GM18508 (cell line): ENCODE measurements at regions not wholly inside any gene's neighbourhood (a gene's known extent, or its start where the extent isn't known, plus 50 kb on each side); places are given as distances from the start of the nearest gene placed in this dataset.
A peak's percentile ranks its signal among the peaks of the same experiment; 100 is the strongest.
"Not testable (repeated sequence)": the region's sequence is repeated elsewhere in the genome, so short reads cannot be mapped to it uniquely, and the experiment has no call there.

Experiments used
- ATAC-seq: cut with Tn5 transposase; IDR thresholded peaks from one replicate; pipeline ENCODE4 v1.9.1; 2021; ENCODE audit warnings: moderate number of reproducible peaks; ENCODE audit not compliant: insufficient read depth, unreplicated experiment

GRCh38 chrX:107296184-107296583 lies 89.8 kb downstream of the DNAAF6 start:
- not testable (repeated sequence) for ATAC-seq

DNA sequence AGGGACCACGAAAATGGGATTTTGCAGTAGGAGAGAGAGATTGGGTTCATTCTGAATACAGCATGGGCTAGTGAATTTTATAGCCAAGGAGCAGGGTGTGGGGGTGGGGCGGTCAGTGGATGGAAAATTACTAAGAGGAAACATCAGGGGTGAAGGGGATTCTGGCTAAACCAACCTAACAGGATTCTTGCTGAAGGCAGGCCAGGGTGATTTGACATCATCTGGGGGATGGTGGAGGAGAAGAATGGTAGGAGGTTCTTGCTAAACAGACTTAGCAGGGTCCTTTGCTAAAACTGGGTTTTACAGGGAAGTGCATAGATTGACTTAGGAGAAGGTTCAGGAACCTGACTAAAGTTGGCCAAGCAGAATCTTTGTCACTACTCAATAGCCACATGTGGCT lies 91.9 kb downstream of the DNAAF6 start:
- ATAC-seq = no peak

DNA sequence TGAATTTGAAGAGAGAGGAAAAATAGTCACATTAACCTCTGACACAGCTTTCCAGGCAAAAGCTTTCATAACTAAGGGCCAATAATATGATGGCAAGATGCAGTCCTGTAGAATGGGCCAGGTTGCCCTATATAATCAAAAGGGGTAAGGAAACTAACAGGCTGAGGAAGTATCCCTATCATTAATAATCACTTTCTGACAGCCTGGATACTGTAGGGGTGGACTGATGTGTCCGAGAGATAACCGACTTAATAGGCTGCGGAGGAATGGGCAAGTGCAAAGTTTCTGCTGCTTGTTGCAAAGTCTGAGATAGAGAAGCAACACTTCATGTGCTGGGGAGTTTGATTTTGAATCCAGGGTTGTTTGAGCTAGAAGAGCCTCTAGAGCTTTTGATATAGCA lies 94.8 kb downstream of the DNAAF6 start:
- no peak for ATAC-seq

DNA sequence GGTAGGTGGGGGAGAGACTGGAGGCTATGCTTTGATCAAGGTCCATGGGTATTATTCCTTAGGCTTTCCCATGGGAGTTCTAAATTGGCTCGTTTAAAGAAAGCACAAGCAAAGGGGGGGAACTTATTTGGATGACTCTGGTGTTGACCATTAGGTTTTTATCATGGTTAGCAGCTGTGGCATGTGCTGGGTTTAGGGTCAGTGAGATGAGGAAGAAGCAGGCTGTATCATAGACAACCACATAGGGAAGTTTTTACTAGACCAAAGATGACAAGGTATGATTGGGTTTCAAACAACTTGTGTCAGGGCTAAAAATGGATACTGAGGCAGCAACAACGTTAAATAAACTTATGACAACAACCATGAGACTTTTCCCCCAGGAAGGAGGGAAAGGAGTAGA lies 97.7 kb downstream of the DNAAF6 start:
- ATAC-seq = no peak

- no peak for ATAC-seq
Observed at GRCh38 chrX:107323786-107324492, 117.5 kb downstream of the DNAAF6 start.

- no peak for ATAC-seq
Observed at GRCh38 chrX:107324493-107325310, 118.3 kb downstream of the DNAAF6 start.

- ATAC-seq = no peak
Observed at GRCh38 chrX:107325467-107325866, 119.1 kb downstream of the DNAAF6 start.

GRCh38 chrX:107348051-107348450 lies 101.4 kb upstream of the FRMPD3 start:
- ATAC-seq = no peak

DNA sequence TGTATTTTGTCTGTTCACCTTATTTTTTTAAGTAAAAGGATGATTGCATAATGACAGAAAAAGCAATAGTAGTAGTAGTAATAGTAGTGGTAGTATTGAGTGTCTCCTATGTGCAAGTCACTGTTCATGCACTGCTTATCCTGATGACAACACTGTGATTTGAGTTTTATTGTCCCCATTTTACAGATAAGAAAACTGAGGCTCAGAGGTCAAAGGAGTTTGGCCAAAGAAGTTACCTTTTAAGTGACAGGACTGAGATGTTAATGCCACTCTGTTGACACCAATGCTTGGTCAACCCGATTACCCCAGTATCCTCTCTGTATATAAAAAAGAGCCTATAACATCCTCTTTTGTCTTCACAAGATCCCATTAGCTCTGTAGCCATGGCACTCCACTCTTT lies 100.5 kb upstream of the FRMPD3 start:
- ATAC-seq = no peak

- no peak for ATAC-seq
Observed at GRCh38 chrX:107355533-107355932, 93.9 kb upstream of the FRMPD3 start.

DNA sequence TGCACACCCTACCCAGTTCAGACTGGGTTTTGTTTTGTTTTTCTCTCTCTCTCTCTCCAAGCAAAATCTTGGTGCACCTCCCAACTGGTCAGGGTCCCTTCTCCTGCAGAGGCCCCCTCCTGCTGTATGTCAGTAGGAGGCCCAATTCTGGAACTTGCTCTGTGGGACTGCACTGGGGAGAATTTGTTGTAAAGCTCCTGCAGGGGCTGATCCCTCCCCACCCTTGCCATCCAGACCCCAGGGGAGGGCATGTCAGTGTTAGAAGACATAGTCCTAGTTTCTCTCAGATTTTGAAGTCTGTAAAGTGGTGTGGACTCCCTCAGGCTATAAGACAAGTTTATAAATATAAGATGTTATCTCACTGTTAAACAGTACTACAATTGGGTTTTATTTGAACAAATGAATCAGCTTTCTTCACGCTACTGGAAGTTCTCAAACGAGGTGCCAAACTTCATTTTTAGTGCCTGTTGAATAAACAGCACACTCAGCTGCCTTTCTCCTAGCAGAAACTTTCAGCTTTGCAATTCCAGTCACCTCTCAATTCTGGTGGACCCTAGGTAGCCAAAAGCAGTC lies 88.6 kb upstream of the FRMPD3 start:
- ATAC-seq = no peak

GRCh38 chrX:107370185-107370584 lies 79.3 kb upstream of the FRMPD3 start:
- ATAC-seq = not testable (repeated sequence)

DNA sequence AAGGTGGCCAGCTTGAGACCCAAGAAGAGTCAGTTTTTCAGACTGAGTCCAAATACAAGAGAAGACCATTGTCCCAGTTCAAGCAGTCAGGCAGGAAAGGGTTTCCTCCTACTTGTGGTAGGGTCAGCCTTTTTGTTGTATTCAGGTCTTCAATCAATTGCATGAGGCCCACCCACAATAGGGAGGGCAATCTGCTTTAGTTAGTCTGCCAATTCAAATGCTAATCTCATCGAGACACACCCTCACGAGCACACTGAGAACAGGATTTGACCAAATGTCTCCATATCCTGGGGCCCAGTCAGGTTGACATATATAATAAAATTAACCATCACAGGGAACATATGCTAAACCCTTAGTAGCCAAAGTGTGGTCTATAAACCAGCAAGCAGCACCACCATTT lies 75.3 kb upstream of the FRMPD3 start:
- ATAC-seq = no peak

GRCh38 chrX:107374831-107375230 lies 74.6 kb upstream of the FRMPD3 start:
- ATAC-seq = no peak

DNA sequence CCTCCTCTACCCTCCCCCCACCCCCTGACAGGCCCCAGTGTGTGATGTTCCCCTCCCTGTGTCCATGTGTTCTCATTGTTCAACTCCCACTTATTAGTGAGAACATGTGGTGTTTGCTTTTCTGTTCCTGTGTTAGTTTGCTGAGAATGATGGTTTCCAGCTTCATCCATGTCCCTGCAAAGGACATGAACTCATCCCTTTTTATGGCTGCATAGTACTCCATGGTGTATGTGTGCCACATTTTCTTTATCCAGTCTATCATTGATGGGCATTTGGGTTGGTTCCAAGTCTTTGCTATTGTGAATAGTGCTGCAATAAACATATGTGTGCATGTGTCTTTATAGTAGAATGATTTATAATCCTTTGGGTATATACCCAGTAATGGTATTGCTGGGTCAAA lies 73.3 kb upstream of the FRMPD3 start:
- ATAC-seq = not testable (repeated sequence)

GRCh38 chrX:107384397-107385105 lies 64.9 kb upstream of the FRMPD3 start:
- no peak for ATAC-seq

DNA sequence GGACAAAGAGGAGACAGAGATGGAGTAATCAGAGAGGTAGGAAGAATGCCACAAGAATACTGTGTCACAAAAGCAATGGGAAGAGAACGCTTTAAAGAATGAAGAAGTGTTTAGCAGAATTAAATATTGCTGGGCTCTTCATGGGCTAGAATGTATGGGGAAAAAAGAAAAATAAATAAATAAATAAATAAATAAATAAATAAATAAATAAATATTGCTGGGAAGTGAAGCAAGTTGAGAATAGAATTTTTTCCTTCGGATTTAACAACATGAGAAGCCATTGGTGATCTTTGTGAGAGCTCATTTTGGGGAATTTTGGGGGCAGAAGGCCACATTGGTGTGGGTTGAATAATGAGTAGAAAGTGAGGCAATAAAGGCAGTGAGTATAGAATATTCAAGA lies 59.7 kb upstream of the FRMPD3 start:
- ATAC-seq = no peak

GRCh38 chrX:107393656-107394055 lies 55.8 kb upstream of the FRMPD3 start:
- ATAC-seq = not testable (repeated sequence)

- ATAC-seq = no peak
Observed at GRCh38 chrX:107396235-107396634, 53.2 kb upstream of the FRMPD3 start.

DNA sequence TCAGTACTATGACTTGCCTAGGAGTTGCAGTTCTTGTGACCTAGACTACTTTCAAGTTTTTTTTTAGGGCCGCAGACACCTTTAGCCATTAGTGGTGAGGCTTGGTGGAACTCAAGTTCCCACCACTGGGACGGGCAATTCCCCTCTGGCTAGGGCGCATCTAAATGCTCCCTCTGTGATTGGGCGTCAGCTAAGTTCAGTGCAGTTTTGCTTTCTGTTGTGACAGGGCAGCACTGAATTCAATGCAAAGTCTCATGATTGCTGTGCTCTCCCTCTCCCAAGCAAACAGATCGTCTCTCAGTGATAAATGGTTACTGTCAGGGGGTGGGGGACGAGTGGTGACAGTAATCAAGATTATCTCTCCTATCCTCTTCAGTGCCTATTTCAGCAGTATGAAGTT lies 52.7 kb upstream of the FRMPD3 start:
- no peak for ATAC-seq

GRCh38 chrX:107398115-107398514 lies 51.3 kb upstream of the FRMPD3 start:
- ATAC-seq = peak; percentile 45
